HUES6 (cell line): ENCODE measurements at regions not wholly inside any gene's neighbourhood (a gene's known extent, or its start where the extent isn't known, plus 50 kb on each side); places are given as distances from the start of the nearest gene placed in this dataset.
"Not testable (repeated sequence)": the region's sequence is repeated elsewhere in the genome, so short reads cannot be mapped to it uniquely, and the experiment has no call there.

ENCODE experiments used
- H3K27ac ChIP-seq: 2 replicates; pipeline ENCODE4 v1.7.0; 2013; ENCODE audit warnings: low read depth, mild to moderate bottlenecking, low read length, inconsistent platforms
- H3K27me3 ChIP-seq: 2 replicates; pipeline ENCODE4 v1.6.1; 2013; ENCODE audit warnings: low read length; ENCODE audit not compliant: control insufficient read depth, insufficient read depth
- H3K36me3 ChIP-seq: 2 replicates; pipeline ENCODE4 v1.6.1; 2013; ENCODE audit warnings: low read length; ENCODE audit not compliant: control insufficient read depth, insufficient read depth
- H3K4me1 ChIP-seq: 2 replicates; pipeline ENCODE4 v1.6.1; 2013; ENCODE audit warnings: low read length; ENCODE audit not compliant: control insufficient read depth, insufficient read depth
- H3K4me3 ChIP-seq: 2 replicates; pipeline ENCODE4 v1.5.1; 2013; ENCODE audit warnings: low read depth, low read length
- H3K9ac ChIP-seq: one replicate; pipeline ENCODE4 v1.6.1; 2013; ENCODE audit warnings: mild to moderate bottlenecking, low read length
- H3K9me3 ChIP-seq: 2 replicates; pipeline ENCODE4 v1.6.1; 2013; ENCODE audit warnings: low read depth, low read length; ENCODE audit not compliant: control insufficient read depth, insufficient read depth

DNA sequence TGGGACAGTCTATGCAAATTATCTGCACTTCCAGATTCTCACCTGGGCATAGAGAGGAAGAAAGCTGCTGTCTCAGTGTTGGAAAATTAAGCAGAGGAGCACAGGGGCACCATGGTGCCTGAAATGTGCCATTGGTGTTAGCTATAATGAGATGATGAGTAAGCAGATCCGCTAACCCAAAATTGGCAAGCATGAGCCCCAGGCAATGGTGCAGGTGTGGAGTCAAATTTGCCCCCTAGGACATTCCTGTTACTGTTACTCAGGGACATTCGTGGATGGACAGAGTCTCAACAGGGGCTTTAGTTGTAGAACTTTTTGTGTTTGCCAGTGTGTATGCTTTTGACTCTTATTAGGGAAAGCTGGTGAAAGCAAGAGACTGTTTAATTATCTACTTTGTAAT, 385.2 kb upstream of the KLF6 start:
- Histone ChIP-seq H3K4me3 (no peak overlapping the region), H3K27ac (no peak overlapping the region), H3K9me3 (peaks cover 3% of the 10 kb centered on the region; the same call in 1 of the 2 replicates), H3K4me1 (no peaks in the 10 kb centered on the region), H3K27me3 (no peaks in the 10 kb centered on the region), H3K36me3 (no peaks in the 10 kb centered on the region), H3K9ac (no peak overlapping the region)

DNA sequence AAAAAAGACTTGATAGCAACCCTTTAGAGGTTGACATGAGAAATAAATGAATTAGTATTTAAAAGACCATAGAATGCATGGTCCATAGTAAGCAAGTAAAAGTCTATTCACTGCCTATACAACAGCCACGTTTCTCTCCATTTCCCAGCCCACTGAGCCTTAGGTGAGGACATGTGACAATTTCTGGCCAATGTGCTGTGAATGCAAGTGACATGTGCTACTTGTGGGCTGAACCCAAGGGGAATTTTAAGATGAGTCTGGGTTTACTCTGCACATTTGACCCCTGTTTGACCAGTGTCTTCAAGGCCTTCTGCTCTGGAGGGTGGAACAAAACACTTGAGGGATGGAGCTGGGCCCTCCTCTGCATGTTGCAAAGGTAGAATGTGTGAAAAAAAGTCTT, 384.4 kb upstream of the KLF6 start:
- Histone ChIP-seq H3K9ac (no peak overlapping the region), H3K36me3 (no peaks in the 10 kb centered on the region), H3K27ac (no peak overlapping the region), H3K4me1 (no peaks in the 10 kb centered on the region), H3K27me3 (no peaks in the 10 kb centered on the region), H3K9me3 (peaks cover 3% of the 10 kb centered on the region; the same call in 1 of the 2 replicates), H3K4me3 (no peak overlapping the region)

DNA sequence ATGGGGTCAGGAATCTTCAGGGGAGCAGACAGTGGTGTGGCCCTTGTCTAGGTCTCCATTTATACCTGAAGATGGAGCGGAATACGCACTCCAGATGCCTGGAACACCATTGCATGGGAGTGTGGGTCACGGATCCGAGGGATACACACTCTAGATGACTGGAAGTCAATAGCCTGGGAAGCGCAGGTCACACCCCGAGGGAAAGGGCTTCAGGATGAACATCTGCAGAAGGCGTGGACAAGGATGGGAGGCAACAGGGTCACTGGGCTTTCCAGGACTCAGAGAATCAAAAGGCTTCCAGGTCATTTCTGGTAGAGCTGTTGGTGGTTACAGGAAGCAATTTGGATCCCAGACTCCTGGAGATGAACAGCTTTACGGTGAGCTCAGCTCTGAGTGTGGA, 382.2 kb upstream of the KLF6 start:
- peaks cover 3% of the 10 kb centered on the region; the same call in 1 of the 2 replicates for H3K9me3 ChIP-seq
- H3K4me3 ChIP-seq = no peak overlapping the region
- no peak overlapping the region for H3K9ac ChIP-seq
- no peaks in the 10 kb centered on the region for H3K27me3 ChIP-seq
- H3K4me1 ChIP-seq = peaks cover 8% of the 10 kb centered on the region
- H3K36me3 ChIP-seq = no peaks in the 10 kb centered on the region
- H3K27ac ChIP-seq = no peak overlapping the region

DNA sequence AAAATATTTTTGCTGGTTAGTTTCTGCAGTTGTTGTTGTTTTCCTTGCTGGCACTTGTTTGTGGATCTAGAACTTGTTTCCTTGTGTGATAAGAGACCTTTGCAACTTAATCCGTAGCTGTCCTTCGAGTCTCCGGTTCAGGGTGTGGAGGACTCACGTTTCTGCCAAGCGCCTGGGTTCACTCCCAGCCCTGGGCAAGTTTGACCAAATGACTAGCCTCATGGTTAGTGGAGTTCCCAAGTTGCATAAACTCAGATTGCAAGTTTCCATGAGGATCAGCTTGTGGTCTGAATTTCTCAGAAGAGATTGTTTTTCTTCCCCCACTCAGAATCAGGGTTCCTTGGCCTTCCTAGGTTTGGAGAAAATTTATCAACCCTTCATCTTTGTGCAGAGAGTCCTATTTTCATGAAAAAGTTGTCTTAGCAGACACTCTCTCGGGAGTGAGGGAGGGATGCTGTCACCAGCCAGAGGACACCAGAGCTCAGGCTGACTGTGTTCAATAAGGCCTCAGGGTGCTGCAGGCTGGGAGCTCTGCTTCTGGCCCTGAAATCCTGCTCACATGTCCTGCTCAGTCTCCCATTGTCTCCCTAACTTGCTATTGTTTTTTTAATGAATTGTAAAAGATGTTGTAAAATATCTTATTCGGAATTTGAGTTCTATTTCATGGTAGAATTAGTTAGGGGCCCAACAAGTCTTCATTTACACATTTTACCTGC, 377.7 kb upstream of the KLF6 start:
- Histone ChIP-seq H3K9me3 (no peaks in the 10 kb centered on the region), H3K4me1 (peaks cover 8% of the 10 kb centered on the region), H3K27me3 (no peaks in the 10 kb centered on the region), H3K27ac (no peak overlapping the region), H3K9ac (no peak overlapping the region), H3K4me3 (no peak overlapping the region), H3K36me3 (no peaks in the 10 kb centered on the region)

DNA sequence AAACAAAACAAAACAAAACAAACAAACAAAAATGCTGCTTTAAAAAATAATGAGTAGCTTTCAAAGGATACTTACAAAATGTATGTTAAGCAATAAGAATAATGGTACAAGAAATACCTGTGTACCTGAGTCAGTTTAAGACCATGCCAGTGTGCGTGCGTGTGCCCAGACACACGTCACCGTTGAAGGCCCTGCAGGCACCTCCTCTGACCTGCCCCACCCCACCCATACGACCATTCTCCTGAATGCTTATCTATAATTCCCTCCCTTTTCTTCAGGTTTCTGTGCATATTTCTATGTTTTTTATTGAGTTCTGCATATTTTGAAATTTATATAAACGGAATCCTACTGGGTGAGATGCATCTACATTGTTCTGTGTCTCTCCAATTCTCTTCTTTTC, 374.2 kb upstream of the KLF6 start:
- Histone ChIP-seq H3K27ac (no peak overlapping the region), H3K9ac (no peak overlapping the region)

DNA sequence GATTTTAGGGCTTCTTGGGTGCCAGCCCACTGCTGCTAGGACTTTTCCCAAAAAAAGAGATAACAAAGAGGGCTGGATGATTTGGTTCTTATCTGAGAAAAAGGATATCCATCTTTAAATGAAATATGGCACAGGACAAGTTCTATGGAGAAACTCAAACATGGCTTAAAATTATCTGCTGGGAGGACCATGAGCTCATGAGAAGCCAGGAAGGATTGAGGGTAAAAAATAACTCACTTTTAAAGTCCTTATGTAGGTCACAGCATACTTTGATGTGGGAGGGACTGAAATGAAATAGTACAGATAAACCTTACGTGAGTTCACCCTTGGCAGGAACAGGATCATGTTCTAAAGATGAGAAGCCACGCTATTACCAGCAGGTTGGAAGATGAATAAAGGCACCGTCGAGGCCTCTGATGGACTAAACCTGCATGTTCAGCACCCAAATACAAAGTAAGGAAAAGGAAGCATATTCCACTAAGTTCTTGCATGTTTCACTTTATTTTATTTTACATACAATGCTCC, 369.2 kb upstream of the KLF6 start:
- H3K4me1 ChIP-seq = 0 out of 2 replicates have a peak, but pooled peaks cover 3% of the 10 kb centered on the region
- H3K9ac ChIP-seq = no peak overlapping the region
- H3K4me3 ChIP-seq = no peak overlapping the region
- H3K9me3 ChIP-seq = no peaks in the 10 kb centered on the region
- no peaks in the 10 kb centered on the region for H3K36me3 ChIP-seq
- H3K27me3 ChIP-seq = no peaks in the 10 kb centered on the region
- no peak overlapping the region for H3K27ac ChIP-seq

More for the DNA sequence above, 374.2 kb upstream of the KLF6 start:
- Histone ChIP-seq H3K9me3 (no peaks in the 10 kb centered on the region), H3K4me3 (no peak overlapping the region), H3K36me3 (no peaks in the 10 kb centered on the region), H3K27me3 (no peaks in the 10 kb centered on the region), H3K4me1 (peaks cover 8% of the 10 kb centered on the region)

DNA sequence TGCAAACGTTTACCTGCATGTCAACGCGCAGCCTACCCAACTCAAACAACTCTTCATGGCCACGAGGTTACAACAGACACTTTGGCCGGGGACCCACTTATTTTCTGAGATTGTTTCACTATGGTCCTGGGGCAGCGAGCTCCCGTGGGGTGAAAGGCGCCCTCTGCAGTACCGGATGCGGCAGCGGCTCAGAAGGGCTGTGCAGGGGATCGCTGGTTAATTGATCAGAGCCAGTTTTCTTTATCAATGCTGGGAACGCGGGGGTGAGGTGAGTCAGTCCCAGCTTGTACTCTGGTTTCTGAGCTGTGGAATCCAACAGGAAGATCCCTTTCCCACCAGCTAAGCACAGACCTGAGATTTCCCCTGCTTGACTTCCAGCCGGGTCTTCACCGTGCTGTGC, 366.5 kb upstream of the KLF6 start:
- Histone ChIP-seq H3K27ac (no peak overlapping the region), H3K9me3 (no peaks in the 10 kb centered on the region), H3K27me3 (no peaks in the 10 kb centered on the region), H3K9ac (no peak overlapping the region), H3K4me1 (0 out of 2 replicates have a peak, but pooled peaks cover 3% of the 10 kb centered on the region), H3K4me3 (no peak overlapping the region), H3K36me3 (no peaks in the 10 kb centered on the region)

DNA sequence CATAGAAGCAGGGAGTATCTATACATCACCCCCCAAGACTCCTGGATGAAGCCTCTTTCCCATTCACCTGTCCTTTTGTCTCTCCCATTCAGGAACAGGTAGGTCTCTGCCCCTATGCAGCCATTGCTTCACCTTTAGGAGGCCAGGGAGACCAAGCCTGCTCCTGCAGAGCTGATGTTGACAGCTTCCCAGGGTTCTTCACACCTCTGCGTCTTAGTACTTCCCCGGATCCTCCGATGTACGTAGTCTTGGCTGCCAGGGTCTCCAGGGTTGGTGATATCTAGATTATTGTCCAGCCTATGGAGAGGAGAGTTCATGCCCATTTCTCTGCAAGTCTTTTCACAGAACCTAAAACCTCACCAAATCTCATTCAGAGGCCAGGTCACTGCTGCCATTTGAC, 365.7 kb upstream of the KLF6 start:
- Histone ChIP-seq H3K9ac (no peak overlapping the region), H3K27ac (no peak overlapping the region), H3K27me3 (no peaks in the 10 kb centered on the region), H3K36me3 (no peaks in the 10 kb centered on the region), H3K4me1 (0 out of 2 replicates have a peak, but pooled peaks cover 3% of the 10 kb centered on the region), H3K9me3 (no peaks in the 10 kb centered on the region), H3K4me3 (no peak overlapping the region)

DNA sequence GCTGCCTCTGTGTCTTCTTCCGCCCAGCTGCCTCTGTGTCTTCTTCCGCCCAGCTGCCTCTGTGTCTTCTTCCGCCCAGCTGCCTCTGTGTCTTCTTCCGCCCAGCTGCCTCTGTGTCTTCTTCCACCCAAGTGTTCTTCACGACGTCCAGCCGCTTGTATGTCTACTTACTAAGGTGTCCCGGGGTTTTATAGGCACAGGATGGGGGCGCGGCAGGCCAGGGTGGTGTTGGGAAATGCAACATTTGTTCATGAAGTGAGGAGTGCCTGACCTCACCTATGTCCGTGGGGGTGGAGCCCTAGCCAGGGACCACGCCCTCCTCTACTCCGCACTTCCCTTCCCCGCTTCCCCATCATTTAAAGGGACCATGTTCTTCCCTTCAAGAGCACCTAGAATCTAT, 364.5 kb upstream of the KLF6 start:
- H3K4me1 ChIP-seq, H3K27ac ChIP-seq, H3K9ac ChIP-seq, H3K36me3 ChIP-seq, H3K9me3 ChIP-seq, H3K27me3 ChIP-seq, H3K4me3 ChIP-seq: not testable (repeated sequence)

DNA sequence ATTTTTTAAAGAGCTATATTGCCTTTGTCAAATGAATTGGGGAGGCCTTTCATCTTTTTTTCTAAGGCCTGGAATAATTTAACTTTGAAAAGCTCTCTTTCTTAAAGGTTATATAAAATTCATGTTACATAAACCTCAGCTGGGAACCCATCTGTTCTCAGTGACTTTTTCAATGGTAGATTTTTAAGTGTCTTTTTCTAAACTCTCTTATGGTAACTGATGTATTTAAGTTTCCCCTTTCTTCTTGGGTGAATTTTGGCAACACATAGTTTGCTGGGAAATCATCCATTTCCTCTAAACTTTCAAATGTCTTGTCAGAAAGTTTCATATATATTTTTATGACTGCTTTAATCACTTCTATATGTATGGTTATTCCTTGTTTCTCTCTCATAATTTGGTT, 362.2 kb upstream of the KLF6 start:
- Histone ChIP-seq H3K4me3 (no peak overlapping the region), H3K9ac (no peak overlapping the region), H3K36me3 (no peaks in the 10 kb centered on the region), H3K4me1 (peaks cover 6% of the 10 kb centered on the region), H3K9me3 (no peaks in the 10 kb centered on the region), H3K27ac (no peak overlapping the region), H3K27me3 (no peaks in the 10 kb centered on the region)

DNA sequence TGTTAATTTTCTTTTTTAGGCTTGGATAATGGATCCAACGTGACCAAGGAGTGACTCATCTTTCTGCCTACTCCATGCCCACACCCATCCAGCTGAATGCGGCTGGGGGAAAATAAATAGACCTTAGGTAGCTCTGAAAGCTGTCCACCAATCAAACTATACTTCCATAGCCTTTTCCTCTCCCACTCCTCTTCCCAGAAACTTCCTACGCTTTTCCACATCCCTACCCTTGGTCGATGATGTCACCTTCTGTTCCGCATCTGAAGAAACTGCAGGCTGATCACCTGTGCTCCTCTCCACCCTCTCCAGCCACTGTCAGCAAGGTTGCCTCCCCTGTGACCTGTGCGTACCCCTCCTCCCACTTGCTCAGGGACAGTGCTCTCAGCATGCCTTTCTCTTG, 359.8 kb upstream of the KLF6 start:
- no peaks in the 10 kb centered on the region for H3K27me3 ChIP-seq
- H3K27ac ChIP-seq = no peak overlapping the region
- H3K4me3 ChIP-seq = no peak overlapping the region
- H3K9me3 ChIP-seq = peaks cover 11% of the 10 kb centered on the region
- H3K4me1 ChIP-seq = peaks cover 3% of the 10 kb centered on the region
- H3K36me3 ChIP-seq = no peaks in the 10 kb centered on the region
- H3K9ac ChIP-seq = no peak overlapping the region
